GM12874 (cell line): ENCODE measurements at regions not wholly inside any gene's neighbourhood (a gene's known extent, or its start where the extent isn't known, plus 50 kb on each side); places are given as distances from the start of the nearest gene placed in this dataset.

Experiments used
- TF ChIP-seq, protein P1 (sequence below): IDR thresholded peaks from 2 replicates; pipeline ENCODE4 v1.5.1; 2011; ENCODE audit warnings: low read depth, mild to moderate bottlenecking, control low read depth, low read length, moderate library complexity; ENCODE audit not compliant: insufficient read depth

DNA sequence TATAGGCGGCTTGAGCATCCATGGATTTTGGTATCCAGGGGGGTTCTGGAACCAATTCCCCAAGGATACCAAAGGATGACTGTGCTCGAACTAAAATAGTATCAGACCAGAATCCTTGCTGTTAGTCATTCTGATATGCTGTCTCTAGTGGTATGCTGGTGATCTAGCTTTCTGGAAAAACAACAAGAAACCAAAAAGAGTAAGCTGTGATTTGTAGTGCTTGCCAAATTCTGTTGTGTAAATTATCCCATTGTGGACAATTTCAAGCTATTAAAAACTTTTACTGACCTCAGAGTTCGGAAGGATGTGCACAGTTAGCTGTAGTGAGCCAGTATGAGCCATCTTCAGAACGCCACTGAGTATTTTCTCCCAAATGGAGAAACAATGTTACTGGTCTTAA lies 99.0 kb upstream of the FBN2 start:
- TF ChIP-seq, protein P1, sequence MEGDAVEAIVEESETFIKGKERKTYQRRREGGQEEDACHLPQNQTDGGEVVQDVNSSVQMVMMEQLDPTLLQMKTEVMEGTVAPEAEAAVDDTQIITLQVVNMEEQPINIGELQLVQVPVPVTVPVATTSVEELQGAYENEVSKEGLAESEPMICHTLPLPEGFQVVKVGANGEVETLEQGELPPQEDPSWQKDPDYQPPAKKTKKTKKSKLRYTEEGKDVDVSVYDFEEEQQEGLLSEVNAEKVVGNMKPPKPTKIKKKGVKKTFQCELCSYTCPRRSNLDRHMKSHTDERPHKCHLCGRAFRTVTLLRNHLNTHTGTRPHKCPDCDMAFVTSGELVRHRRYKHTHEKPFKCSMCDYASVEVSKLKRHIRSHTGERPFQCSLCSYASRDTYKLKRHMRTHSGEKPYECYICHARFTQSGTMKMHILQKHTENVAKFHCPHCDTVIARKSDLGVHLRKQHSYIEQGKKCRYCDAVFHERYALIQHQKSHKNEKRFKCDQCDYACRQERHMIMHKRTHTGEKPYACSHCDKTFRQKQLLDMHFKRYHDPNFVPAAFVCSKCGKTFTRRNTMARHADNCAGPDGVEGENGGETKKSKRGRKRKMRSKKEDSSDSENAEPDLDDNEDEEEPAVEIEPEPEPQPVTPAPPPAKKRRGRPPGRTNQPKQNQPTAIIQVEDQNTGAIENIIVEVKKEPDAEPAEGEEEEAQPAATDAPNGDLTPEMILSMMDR = no peak

- TF ChIP-seq, protein P1 = no peak
Measured at GRCh38 chr5:128641861-128642260, 103.8 kb upstream of the FBN2 start.

- TF ChIP-seq, protein P1 = no peak
Measured at GRCh38 chr5:128644863-128645262, 106.8 kb upstream of the FBN2 start.

GRCh38 chr5:128645581-128645980 lies 107.5 kb upstream of the FBN2 start:
- TF ChIP-seq, protein P1 = no peak

GRCh38 chr5:128646176-128646575 lies 108.1 kb upstream of the FBN2 start:
- TF ChIP-seq, protein P1 = no peak

DNA sequence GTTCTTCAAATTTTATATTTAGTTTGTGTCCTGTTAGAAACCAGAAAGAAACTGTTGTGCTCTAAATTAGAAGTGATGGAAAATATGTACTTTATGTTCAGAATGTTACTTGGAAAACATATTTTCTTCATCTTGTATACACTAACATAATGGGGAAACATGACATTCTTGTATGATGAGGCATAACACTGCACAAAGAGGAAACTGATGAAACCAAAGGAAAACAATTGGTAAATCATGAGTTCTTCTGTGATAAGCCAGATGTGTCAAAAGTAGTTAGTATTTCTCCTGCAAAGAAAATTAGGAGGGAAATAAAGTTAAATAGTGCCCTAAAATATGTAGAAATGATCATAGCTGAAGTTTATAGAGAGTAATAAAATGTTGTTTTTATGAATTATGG lies 111.1 kb upstream of the FBN2 start:
- TF ChIP-seq, protein P1 = no peak

- TF ChIP-seq, protein P1 = no peak
Measured at GRCh38 chr5:128662997-128663396, 125.0 kb upstream of the FBN2 start.

GRCh38 chr5:128665747-128666355 lies 127.8 kb upstream of the FBN2 start:
- TF ChIP-seq, protein P1 = no peak
